Gastroesophageal sphincter (tissue), 3 donors: ENCODE measurements at regions not wholly inside any gene's neighbourhood (a gene's known extent, or its start where the extent isn't known, plus 50 kb on each side); places are given as distances from the start of the nearest gene placed in this dataset.

Experiments
- POLR2A ChIP-seq, 2 donors: fragments of 450-650 bp; IDR thresholded peaks; one replicate each; pipeline ENCODE4 v1.6.1; 2017; ENCODE audit warnings: antibody characterized with exemption in 2 of 2, mild to moderate bottlenecking in 2 of 2, moderate library complexity in 1 of 2
- TF ChIP-seq, protein P1 (sequence below), 4 experiments: fragments of 200-600 bp in 2 of 4; fragments of 450-650 bp in 2 of 4; sonication (generic) in 1 of 4; IDR thresholded peaks; one replicate each; pipeline ENCODE4 v1.5.1; 2017 to 2019; ENCODE audit warnings: antibody characterized with exemption in 4 of 4, mild to moderate bottlenecking in 2 of 4, moderate library complexity in 2 of 4

DNA sequence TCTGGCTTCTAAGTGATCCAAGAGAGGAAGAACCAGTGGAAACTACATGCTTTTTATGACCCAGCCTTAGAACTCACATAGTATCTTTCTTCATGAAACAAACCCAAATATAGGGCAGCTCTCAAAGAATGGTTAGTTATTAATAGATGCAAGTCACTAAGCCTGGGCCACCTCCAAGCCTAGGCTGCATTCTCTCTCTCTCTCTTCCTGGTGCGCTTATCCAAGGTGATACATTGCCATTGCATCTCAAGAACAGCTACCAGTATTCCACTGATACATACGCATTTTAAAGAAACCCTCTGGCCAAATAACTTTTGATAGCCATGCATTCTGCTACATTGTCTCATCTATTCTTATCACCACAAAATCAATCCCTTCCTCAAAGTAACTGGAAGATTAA lies 455.6 kb upstream of the ADGRL2 start:
- TF ChIP-seq, protein P1, sequence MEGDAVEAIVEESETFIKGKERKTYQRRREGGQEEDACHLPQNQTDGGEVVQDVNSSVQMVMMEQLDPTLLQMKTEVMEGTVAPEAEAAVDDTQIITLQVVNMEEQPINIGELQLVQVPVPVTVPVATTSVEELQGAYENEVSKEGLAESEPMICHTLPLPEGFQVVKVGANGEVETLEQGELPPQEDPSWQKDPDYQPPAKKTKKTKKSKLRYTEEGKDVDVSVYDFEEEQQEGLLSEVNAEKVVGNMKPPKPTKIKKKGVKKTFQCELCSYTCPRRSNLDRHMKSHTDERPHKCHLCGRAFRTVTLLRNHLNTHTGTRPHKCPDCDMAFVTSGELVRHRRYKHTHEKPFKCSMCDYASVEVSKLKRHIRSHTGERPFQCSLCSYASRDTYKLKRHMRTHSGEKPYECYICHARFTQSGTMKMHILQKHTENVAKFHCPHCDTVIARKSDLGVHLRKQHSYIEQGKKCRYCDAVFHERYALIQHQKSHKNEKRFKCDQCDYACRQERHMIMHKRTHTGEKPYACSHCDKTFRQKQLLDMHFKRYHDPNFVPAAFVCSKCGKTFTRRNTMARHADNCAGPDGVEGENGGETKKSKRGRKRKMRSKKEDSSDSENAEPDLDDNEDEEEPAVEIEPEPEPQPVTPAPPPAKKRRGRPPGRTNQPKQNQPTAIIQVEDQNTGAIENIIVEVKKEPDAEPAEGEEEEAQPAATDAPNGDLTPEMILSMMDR (IDR thresholded peaks at IDR 0.05), result no peak
- TF ChIP-seq POLR2A (IDR thresholded peaks at IDR 0.05), result no peak
